HFFc6 (cell line): ENCODE measurements at regions not wholly inside any gene's neighbourhood (a gene's known extent, or its start where the extent isn't known, plus 50 kb on each side); places are given as distances from the start of the nearest gene placed in this dataset.

Experiments
- DNase-seq: peaks from one replicate; pipeline ENCODE4 v3.0.0-alpha.2; 2018
- H3K27ac Mint-ChIP-seq: 2 replicates; pipeline ENCODE4 v1.8.0; 2020; ENCODE audit warnings: mild to moderate bottlenecking, mixed read lengths
- H3K27me3 Mint-ChIP-seq: 2 replicates; pipeline ENCODE4 v1.8.0; 2021; ENCODE audit warnings: mild to moderate bottlenecking, moderate library complexity, mixed read lengths; ENCODE audit not compliant: insufficient read depth
- H3K36me3 Mint-ChIP-seq: 2 replicates; pipeline ENCODE4 v1.8.0; 2021; ENCODE audit warnings: low read depth, mixed read lengths
- H3K4me1 Mint-ChIP-seq: 2 replicates; pipeline ENCODE4 v1.8.0; 2020; ENCODE audit warnings: low read depth, mixed read lengths
- H3K4me3 Mint-ChIP-seq: 2 replicates; pipeline ENCODE4 v1.8.0; 2020; ENCODE audit warnings: mild to moderate bottlenecking, moderate library complexity, mixed read lengths
- H3K9me3 Mint-ChIP-seq: 2 replicates; pipeline ENCODE4 v1.8.0; 2020; ENCODE audit warnings: mild to moderate bottlenecking, mixed read lengths
- CTCF ChIP-seq: fragments of 200-600 bp; sonication (generic); IDR thresholded peaks from 2 replicates; pipeline ENCODE4 v1.5.0; 2021; ENCODE audit warnings: antibody characterized with exemption, mild to moderate bottlenecking

DNA sequence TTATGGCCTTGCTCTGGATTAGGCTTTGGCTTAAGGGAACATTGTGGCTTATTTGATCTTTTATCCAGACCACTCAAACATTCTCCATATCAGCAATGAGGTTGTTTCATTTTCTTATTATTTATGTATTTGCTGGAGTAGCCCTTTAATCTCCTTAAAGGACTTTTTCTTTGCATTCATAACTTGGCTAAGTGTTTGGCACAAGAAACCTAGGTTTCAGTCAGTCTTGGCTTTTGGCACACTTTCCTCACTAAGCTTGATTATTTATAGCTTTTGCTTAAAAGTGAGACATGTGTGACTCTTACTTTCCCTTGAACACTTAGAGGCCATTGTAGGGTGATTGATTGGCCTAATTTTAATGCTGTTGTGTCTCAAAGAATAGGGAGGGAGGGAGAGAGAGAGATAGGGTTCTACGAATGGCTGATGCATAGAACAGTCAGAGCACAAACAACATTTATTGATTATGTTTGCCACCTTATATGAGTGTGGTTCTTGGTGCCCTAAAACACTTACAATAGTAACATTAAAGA lies 2265.3 kb upstream of the C9orf72 start:
- TF ChIP-seq CTCF, result no peak
- no peaks in the 10 kb centered on the region for H3K27me3 Mint-ChIP-seq
- no peak for DNase-seq
- no peaks in the 10 kb centered on the region for H3K4me1 Mint-ChIP-seq
- H3K4me3 Mint-ChIP-seq, result no peak overlapping the region
- H3K9me3 Mint-ChIP-seq, result no peaks in the 10 kb centered on the region
- H3K27ac Mint-ChIP-seq, result no peak overlapping the region
- H3K36me3 Mint-ChIP-seq, result no peaks in the 10 kb centered on the region

- Mint-ChIP-seq H3K9me3 (peaks cover 4% of the 10 kb centered on the region), H3K36me3 (no peaks in the 10 kb centered on the region), H3K4me1 (no peaks in the 10 kb centered on the region), H3K27ac (no peak overlapping the region), H3K27me3 (no peaks in the 10 kb centered on the region), H3K4me3 (no peak overlapping the region)
- no peak for TF ChIP-seq CTCF
- no peak for DNase-seq
Measured at GRCh38 chr9:29844251-29844650, 2271.0 kb upstream of the C9orf72 start.

DNA sequence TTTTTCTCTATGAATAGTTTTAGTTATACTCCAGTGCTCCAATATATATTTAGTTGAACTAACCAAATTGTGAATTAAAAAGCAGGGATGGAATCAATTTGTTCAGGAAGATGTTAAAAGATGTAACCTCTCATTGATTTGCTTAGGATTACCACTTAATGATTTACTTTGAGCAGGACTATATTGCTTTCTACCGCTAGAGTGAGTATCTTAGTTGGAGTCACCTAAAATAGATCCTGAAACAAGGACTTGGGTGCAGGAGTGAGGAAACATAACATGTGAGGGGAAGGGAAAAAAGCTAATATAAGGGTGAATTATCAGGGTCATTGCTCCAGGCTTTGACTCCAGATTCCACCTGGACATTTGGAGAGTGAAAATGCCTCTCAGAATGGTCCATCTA lies 2277.4 kb upstream of the C9orf72 start:
- Mint-ChIP-seq H3K4me3 (no peak overlapping the region), H3K27me3 (no peaks in the 10 kb centered on the region; the same call in none of the 2 replicates), H3K27ac (no peak overlapping the region), H3K9me3 (peaks cover under 1% of the 10 kb centered on the region), H3K36me3 (no peaks in the 10 kb centered on the region), H3K4me1 (peaks cover 6% of the 10 kb centered on the region; the same call in 1 of the 2 replicates)
- no peak for DNase-seq
- TF ChIP-seq CTCF, result peak; percentile 49

DNA sequence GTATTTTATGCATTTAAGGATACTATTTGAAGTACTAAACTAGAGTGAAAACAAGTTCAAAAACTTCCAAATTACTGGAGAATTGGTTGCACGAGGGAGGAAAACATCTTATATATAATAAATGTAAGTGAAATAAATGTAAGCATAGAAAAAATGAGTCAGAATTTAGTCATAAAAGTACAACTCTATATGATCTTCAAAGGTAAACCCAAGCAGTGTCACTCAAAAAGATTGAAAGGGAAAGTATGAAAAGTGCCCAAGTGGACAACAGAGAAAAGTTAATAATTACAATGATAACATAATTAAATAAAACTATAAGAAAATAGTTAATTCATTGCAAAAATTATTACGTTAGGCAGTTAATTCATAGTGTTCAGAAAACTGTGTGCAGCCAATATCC lies 2288.5 kb upstream of the C9orf72 start:
- Mint-ChIP-seq H3K27me3 (no peaks in the 10 kb centered on the region; the same call in 1 of the 2 replicates), H3K4me1 (peaks cover 8% of the 10 kb centered on the region; the same call in 1 of the 2 replicates), H3K27ac (no peak overlapping the region), H3K4me3 (no peak overlapping the region), H3K36me3 (no peaks in the 10 kb centered on the region), H3K9me3 (peaks cover 5% of the 10 kb centered on the region; the same call in 1 of the 2 replicates)
- no peak for TF ChIP-seq CTCF
- no peak for DNase-seq

DNA sequence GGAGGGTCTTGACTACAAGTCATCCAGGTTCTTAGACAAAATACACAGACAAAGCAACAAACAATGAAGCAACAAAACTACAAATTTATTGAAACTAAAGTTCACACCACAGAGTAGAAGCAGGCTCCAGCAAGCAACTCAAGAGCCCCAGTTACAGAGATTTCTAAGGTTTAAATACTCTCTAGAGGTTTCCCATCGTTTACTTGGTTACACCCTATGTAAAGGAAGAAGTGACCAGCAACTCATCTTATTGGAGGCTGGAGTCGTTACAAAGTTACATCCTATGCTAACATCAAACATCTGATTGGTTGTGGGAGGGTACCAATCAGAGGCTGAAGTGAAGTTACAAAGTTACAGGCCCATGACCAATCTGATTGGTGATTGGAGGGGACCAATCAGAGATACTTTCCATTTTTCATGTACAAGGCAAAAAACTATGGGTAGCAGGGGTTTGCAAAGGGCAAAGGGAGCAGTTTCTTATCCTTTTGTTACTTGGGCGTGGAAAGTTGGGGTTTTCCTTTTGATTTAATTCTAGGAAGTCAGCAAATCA lies 2292.6 kb upstream of the C9orf72 start:
- Mint-ChIP-seq H3K4me1 (peaks cover 5% of the 10 kb centered on the region; the same call in 1 of the 2 replicates), H3K9me3 (peaks cover 9% of the 10 kb centered on the region; the same call in 1 of the 2 replicates), H3K36me3 (no peaks in the 10 kb centered on the region), H3K27me3 (no peaks in the 10 kb centered on the region; the same call in 1 of the 2 replicates), H3K27ac (no peak overlapping the region), H3K4me3 (no peak overlapping the region)
- no peak for TF ChIP-seq CTCF
- DNase-seq, result no peak
